ENCODE measurements at regions not wholly inside any gene's neighbourhood (a gene's known extent, or its start where the extent isn't known, plus 50 kb on each side); places are given as distances from the start of the nearest gene placed in this dataset.
A peak's percentile ranks its signal among the peaks of the same experiment; 100 is the strongest.
"Not testable (repeated sequence)": the region's sequence is repeated elsewhere in the genome, so short reads cannot be mapped to it uniquely, and the experiment has no call there.

DNA sequence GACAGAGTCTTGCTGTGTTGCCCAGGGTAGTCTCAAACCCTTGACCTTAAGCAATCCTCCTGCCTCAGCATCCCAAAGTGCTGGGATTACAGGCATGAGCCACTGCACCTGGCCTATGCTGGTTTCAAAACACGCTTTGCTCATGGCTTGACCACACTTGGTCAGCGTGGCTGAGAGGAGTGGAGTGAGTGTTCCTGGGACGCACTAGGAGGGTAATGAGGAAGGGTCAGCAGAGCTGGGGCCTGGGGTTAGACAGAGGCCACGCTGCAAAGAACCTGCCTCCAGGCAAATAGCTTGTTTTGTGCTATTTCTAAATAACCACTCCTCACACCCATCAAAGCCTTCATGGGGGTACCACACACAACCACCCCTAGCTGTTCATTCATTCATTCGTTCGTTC is 77.9 kb upstream of the TOX2 start:
- DNase-seq = no peak

DNA sequence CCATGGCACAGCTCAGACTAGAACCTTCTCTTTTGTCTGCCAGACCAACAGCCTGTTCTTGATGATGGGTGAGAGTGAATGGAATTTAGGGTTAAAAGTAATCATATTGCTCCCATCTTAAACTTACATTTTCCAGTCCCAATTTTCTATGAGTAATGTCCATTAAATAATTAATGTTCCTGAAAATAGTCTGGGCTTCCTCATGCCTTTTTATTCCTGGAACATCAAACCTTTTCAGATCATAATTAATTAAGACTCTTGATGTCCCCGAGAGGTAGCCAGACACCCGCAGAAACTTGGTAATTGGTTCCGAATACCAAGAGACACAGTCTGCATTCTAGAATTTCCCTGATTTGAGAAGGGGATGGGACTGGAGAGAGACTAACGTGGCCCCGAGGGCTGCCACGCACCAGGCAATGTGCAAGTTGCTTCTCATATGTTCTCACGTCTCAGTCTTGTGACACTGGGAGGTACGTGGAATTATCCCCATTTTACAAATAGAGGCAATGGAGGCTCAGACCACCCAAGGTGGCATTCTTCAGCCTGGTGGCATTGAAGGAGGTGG is 78.6 kb upstream of the TOX2 start:
- no peak for DNase-seq

DNA sequence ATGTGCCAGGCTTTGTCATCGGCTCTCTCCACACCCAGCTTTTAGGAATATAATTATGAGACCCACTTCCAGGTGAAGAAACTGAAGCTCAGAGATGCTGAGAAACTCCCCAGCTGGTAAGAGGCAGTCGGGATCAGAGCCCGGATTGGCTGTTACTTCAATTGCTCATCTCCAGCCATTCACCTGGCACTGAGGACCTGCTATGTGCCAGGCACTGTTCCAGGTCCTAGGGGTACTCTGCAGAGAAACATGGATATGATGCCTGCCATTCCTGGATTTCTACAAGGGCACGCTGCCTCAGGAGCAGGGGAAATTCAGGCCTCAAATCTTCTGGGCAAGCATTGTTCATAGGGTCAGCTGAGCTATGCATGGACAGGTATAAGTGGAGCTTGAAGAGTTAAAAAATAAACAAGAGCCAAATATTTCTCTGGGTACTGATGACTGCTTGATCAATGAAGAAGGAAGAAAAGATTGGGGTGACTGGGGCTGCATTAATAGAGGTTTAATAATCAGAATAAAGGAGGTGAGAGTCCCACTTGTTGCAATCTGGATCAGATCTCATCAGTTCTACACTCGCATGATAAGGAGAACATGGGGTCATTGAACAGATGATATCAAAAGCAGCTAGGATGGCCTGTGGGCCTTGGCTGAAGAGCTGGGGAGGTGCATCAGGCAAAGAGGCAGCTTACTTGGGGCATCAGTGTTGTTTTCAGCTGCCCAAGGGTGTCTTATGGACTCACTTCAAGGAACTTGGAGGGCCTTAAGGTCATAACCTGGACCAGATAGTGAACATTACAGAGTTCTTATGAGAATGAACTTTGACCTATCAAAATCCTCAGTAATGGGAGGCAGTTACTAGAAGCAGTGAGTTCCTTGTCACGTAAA is 80.9 kb upstream of the TOX2 start:
- DNase-seq = no peak

DNA sequence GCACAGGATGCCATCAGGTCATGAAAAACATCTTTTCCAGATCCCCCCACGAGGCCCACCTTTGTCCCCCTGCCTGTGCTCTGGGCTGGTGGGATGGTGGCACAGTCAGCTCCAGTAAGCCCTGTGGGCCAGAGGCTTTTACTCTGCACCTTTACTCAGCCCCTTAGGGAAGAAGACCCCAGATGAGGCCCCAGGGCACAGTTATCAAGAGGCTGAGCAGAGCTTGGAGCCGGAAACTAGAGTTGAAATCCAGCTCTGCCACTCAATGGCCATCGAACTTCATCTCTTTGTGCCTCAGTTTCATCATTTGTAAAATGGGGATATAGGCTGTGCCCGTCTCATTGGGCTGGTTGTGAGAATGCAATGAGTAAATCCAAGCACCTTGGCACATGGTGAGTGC is 81.7 kb upstream of the TOX2 start:
- DNase-seq = no peak

GRCh38 chr20:43832096-43832816 is 82.4 kb upstream of the TOX2 start:
- DNase-seq = no peak

GRCh38 chr20:43831481-43832065 is 83.1 kb upstream of the TOX2 start:
- DNase-seq = no peak

GRCh38 chr20:43830883-43831282 is 83.8 kb upstream of the TOX2 start:
- no peak for DNase-seq

- no peak for DNase-seq
Measured at GRCh38 chr20:43829951-43830690, 84.5 kb upstream of the TOX2 start.

GRCh38 chr20:43827940-43828562 is 86.6 kb upstream of the TOX2 start:
- no peak for DNase-seq

DNA sequence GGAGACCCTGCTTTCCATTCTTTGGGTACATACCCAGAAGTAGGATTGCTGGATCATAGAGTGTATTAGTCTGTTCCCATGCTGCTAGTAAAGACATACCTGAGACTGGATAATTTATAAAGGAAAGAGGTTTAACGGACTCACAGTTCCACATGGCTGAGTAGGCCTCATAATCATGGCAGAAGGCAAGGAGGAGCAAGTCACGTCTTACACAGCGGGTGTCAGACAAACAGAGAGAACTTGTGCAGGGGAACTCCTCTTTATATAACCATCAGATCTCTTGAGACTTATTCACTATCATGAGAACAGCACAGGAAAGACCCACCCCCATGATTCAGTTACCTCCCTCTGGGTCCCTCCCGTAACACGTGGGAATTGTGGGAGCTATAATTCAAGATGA is 87.7 kb upstream of the TOX2 start:
- not testable (repeated sequence) for DNase-seq

- no peak for DNase-seq
Measured at GRCh38 chr20:43825581-43825980, 89.1 kb upstream of the TOX2 start.

DNA sequence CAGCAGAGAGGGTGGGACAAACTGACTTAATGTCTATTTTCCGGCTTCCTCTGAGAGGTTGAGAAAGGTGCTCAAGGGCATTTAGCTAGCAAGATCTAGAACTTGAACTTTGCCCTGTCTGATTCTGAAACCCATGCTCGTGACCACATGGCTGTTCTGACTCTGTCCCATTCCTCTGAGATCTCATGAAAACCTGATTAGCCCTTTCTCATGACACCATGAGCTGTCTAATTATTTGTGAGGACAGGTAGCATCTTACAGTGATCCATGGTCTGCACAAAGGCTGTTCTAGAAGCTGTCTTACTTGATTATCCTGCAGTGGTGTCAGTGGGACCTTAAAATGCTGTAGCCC is 89.6 kb upstream of the TOX2 start:
- no peak for DNase-seq

DNA sequence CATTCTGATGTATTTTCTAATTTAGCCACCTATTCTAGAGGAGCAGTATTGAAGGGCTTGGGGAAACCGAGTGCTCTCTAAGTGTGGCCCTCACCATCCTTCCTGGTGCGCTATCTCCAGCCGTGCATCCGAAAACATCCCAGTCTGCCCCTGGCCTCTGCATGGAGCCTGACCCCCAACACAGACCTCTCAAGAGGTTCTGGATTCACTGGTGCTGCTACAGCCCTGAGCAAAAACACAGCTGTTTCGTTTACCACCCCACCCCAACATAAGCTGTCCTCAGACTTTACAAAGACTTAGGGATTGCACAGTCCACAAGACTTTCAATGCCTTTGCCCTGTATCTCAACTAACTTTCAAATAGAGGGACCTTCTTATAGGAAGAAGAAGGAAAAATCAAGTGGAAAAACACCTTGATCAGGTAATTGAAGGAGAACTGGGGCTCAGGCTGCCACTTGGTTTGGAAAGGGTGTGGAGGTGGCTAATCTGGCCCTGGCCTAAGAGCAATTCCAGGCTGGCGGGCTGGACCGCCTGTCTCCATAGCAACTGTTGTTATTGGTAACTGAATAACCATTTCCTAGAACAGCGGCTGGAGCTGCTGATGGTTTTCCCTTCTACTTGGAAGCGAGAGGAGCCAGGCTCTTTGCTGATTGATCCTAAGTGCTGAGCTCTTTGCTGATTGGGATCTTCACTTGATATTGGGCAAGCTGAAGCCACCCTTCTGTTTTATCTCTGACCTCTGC is 90.2 kb upstream of the TOX2 start:
- DNase-seq = peak; percentile 49

DNA sequence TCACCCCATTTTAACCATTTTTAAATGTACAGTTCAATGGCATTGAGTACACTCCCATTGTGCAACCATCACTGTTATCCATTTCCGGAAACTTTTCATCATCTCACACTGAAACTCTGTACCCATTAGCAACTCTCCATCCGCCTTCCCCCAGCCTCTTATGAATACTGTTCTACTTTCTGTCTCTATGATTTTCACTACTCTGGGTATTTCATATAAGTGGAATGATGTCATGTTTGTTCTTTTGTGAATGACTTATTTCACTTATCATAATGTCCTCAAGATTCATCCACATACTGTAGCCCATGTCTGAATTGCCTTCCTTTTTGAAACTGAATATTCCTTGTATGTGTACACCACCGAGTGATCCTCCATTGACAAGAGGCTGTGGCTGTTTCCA is 92.9 kb upstream of the TOX2 start:
- no peak for DNase-seq

DNA sequence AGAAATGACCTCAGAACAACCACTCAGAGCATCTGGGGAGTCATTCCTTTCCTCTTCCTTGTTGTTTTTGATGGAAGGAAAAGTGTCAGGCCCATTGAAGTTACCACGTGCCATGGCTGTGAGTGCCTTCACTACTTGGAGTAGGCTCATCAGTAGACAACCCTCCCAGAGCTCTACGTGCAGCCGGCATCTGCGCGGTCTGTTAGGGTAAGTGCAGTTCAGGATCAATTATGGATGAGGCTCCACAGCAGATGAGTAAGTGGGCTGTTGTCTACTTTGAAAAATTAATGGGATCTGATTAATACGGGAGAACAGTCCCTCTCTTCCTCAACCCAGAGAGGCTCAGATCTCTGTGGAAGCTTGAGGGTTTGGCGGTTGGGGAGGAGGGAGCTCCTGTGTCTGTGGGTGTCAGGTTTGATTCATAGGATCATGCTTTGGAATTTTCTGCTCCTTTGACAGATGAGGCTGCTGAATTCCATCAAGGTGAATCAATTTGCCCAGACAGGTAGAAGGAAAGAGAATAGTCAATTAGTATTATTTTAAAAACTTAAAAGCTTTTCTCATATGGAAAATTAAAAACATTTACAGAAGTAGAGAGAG is 93.8 kb upstream of the TOX2 start:
- DNase-seq = no peak

DNA sequence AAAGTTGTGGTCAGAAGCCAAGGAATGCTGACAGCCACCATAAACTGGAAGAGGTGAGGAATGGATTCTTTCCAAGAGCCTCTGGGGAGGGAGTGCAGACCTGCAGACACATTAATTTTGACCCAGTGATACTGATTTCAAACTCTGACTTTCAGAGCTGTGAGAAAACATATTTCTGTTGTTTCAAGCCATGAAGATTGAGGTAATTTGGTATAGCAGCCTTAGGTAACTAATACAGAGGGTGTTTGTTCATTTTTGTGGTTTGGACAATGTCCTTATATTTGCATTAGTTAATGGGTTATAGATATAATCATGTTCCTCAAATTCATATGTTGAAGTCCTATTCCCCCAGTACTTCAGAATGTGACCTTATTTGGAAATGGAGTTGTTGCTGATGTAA is 85.4 kb upstream of the GTSF1L start:
- no peak for DNase-seq

GRCh38 chr20:43809206-43809819 is 82.5 kb upstream of the GTSF1L start:
- DNase-seq = no peak

GRCh38 chr20:43804781-43805180 is 78.0 kb upstream of the GTSF1L start:
- DNase-seq = no peak

- DNase-seq = no peak
Measured at GRCh38 chr20:43803276-43803675, 76.5 kb upstream of the GTSF1L start.

DNA sequence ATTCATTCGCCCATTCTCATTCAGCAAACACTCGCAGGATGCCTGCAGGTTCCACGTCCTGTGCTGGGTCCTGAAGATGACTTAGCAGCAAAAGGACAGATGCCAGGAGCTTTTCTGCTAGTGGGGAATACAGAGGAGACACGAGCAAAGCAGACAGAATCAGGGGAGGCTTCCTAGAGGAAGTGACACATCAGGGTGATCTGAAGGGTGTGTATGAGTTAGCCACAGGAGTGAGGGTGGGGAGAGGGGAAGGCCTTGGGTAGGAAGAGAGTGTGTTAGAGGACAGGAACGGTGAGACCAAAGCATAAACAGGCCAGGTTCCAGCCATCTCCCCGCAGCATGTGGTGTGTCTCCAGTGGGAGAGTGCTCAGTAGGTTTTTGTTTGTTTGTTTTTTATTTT is 73.4 kb upstream of the GTSF1L start:
- DNase-seq = no peak

DNA sequence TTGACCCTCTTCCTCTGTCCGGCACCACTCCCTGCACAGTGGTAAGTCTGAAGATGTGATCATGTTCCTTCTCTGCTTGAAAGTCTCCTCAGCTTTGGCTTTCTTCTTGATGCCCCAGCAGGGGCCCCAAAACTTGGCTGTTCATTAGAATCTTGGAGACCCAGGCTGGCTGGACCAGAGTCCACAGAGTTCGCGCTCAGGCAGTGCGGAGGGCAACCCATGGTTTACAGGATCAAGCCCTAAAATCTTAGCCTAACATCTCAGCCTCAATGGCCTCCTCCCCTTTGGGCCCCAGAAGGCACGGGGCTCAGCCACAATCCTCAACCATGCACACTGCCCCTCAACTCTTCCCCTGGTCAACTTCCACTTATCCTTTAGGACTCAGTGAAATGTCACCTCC is 72.9 kb upstream of the GTSF1L start:
- no peak for DNase-seq
